Lower leg skin (tissue), 4 donors: ENCODE measurements at regions not wholly inside any gene's neighbourhood (a gene's known extent, or its start where the extent isn't known, plus 50 kb on each side); places are given as distances from the start of the nearest gene placed in this dataset.

Experiments used
- DNase-seq, 2 donors: peaks; one replicate each; pipeline ENCODE4 v3.0.0-alpha.2; 2019; ENCODE audit warnings: low spot score in 2 of 2
- H3K4me3 ChIP-seq: fragments of 200-600 bp; sonication (generic); 2 replicates; pipeline ENCODE4 v1.5.1; 2017; ENCODE audit warnings: mild to moderate bottlenecking, low read depth; ENCODE audit not compliant: poor library complexity, severe bottlenecking
- CTCF ChIP-seq, 3 donors: fragments of 450-650 bp; IDR thresholded peaks; one replicate each; pipeline ENCODE4 v1.5.1; 2016; ENCODE audit warnings: antibody characterized with exemption in 3 of 3, mild to moderate bottlenecking in 3 of 3, moderate library complexity in 2 of 3
- POLR2A ChIP-seq, 2 donors: fragments of 450-650 bp; IDR thresholded peaks; one replicate each; pipeline ENCODE4 v1.6.1; 2016 to 2017; ENCODE audit warnings: antibody characterized with exemption in 2 of 2, mild to moderate bottlenecking in 1 of 2, moderate library complexity in 1 of 2
- WGBS, 2 donors: methylation state at CpG; one replicate each; pipeline ENCODE4 v1.1.5; 2018; 5-methylcytosine and 5-hydroxymethylcytosine counted together
- intact Hi-C: fragments of 100-400 bp; cut with DNase I; formaldehyde crosslinking; loops from one replicate; pipeline ENCODE4 v1.15.0; 2023; ENCODE audit warnings: low total_unique reads

DNA sequence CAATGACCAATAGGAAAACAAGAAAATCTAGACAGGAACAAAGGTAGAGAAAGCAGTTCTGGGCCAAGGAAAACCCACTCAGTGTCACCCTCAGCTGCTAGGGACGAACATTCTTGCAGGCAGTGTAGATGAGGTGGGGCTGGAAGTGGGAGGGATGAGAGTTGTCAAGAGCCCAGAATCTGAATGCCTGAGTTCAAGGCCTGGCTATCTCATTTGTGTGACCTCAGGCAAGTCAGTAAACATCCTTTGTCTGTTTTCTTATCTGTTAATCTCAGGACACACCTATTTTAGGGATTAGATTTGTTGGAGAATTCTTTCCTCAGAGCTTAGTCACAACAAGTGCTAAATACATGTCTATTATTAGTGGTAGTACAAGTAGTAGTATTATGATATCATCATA, 50.9 kb upstream of the KIF16B start:
- WGBS, 2 donors, result 50 to 52% methylated on average over 1 of the region's 1 CpG
- DNase-seq, result no peak
- H3K4me3 ChIP-seq, result no peak overlapping the region
- TF ChIP-seq POLR2A (IDR thresholded peaks at IDR 0.05) (no peak), CTCF (IDR thresholded peaks at IDR 0.05) (no peak)
- intact Hi-C loops, result no loop called here
